ENCODE measurements at regions not wholly inside any gene's neighbourhood (a gene's known extent, or its start where the extent isn't known, plus 50 kb on each side); places are given as distances from the start of the nearest gene placed in this dataset.

- ChIA-PET POLR2A (no interaction called here), CTCF (ENCODE audit: low intra/inter-chr PET ratio, low total read pairs) (no interaction called here)
- Histone ChIP-seq H3K9me3 (ENCODE audit: low read length) (no peaks in the 10 kb centered on the region), H3K79me2 (ENCODE audit: insufficient read depth, low read length) (no peaks in the 10 kb centered on the region), H3K27me3 (ENCODE audit: control insufficient read depth in 1 of 2, insufficient read depth in 2 of 2, low read length in 2 of 2) (no peaks in the 10 kb centered on the region), H4K20me1 (ENCODE audit: insufficient read depth, low read length) (no peaks in the 10 kb centered on the region), H3K4me2 (ENCODE audit: low read depth, low read length) (no peak overlapping the region), H3K27ac (ENCODE audit: extremely low read length, insufficient read depth, low read length) (no peak overlapping the region), H3K9ac (ENCODE audit: insufficient read depth, low read depth, low read length) (no peak overlapping the region), H3K4me1 (ENCODE audit: insufficient read depth, low read length) (no peaks in the 10 kb centered on the region), H2AFZ (ENCODE audit: low read length) (no peak overlapping the region), H3K36me3 (replicated peaks in 1 of 2; ENCODE audit: control insufficient read depth in 1 of 2, insufficient read depth in 2 of 2, low read length in 2 of 2) (no peaks in the 10 kb centered on the region), H3K4me3 (replicated peaks in 1 of 3; ENCODE audit: insufficient read depth in 1 of 3, low read depth in 2 of 3, low read length in 3 of 3) (no peak overlapping the region)
- in situ Hi-C loops (cut with HindIII; ENCODE audit: extremely low pct_ligation_motif_present, low pct_unique_long_range_greater_than_20kb): no loop called here
- intact Hi-C loops (cut with micrococcal nuclease; ENCODE audit: unreplicated experiment): no loop called here
- no TSS peak for BruUV-seq (replicated peaks)
- DNase-seq (ENCODE audit: low spot score) (no peak), FAIRE-seq (no peak), ATAC-seq (no peak)
- no peak for TF ChIP-seq KAT8 (CRISPR knock-in tag; IDR thresholded peaks at IDR 0.05)
- TF ChIP-seq U2AF2 (IDR thresholded peaks at IDR 0.05; ENCODE audit: low read depth, low read length): no peak
- TF ChIP-seq NAIF1 (CRISPR knock-in tag; IDR thresholded peaks at IDR 0.05; ENCODE audit: borderline replicate concordance): no peak
- no peak for TF ChIP-seq ZNF879 (CRISPR knock-in tag; IDR thresholded peaks at IDR 0.05)
- no peak for TF ChIP-seq ZNF580 (CRISPR knock-in tag; IDR thresholded peaks at IDR 0.05; ENCODE audit: borderline replicate concordance, low read depth)
- no peak for TF ChIP-seq E2F2 (CRISPR knock-in tag; IDR thresholded peaks at IDR 0.05; ENCODE audit: borderline replicate concordance)
- no peak for TF ChIP-seq RARG (CRISPR knock-in tag; IDR thresholded peaks at IDR 0.05; ENCODE audit: low read depth)
- TF ChIP-seq ZNF12 (CRISPR knock-in tag; IDR thresholded peaks at IDR 0.05): no peak
- TF ChIP-seq ZBTB21 (CRISPR knock-in tag; IDR thresholded peaks at IDR 0.05): no peak
- TF ChIP-seq GMEB2 (CRISPR knock-in tag; IDR thresholded peaks at IDR 0.05; ENCODE audit: low read depth): no peak
- TF ChIP-seq FOXM1 (CRISPR knock-in tag; IDR thresholded peaks at IDR 0.05): no peak
- TF ChIP-seq ZNF441 (CRISPR knock-in tag; IDR thresholded peaks at IDR 0.05; ENCODE audit: borderline replicate concordance): no peak
- no peak for TF ChIP-seq HOXD1 (CRISPR knock-in tag; IDR thresholded peaks at IDR 0.05)
- TF ChIP-seq REL (CRISPR knock-in tag; conservative IDR thresholded peaks at IDR 0.05): no peak
- TF ChIP-seq SOX13 (IDR thresholded peaks at IDR 0.05): no peak
- TF ChIP-seq SOX13 (CRISPR knock-in tag; conservative IDR thresholded peaks at IDR 0.05 in 1 of 2, IDR thresholded peaks at IDR 0.05 in 1 of 2): no peak
- TF ChIP-seq ZNF317 (CRISPR knock-in tag; IDR thresholded peaks at IDR 0.05): no peak
- no peak for TF ChIP-seq PATZ1 (CRISPR knock-in tag; IDR thresholded peaks at IDR 0.05)
- TF ChIP-seq YEATS4 (CRISPR knock-in tag; IDR thresholded peaks at IDR 0.05; ENCODE audit: borderline replicate concordance): no peak
- no peak for TF ChIP-seq MAFF (IDR thresholded peaks at IDR 0.05; ENCODE audit: low read depth, low read length)
- no peak for TF ChIP-seq MIXL1 (CRISPR knock-in tag; IDR thresholded peaks at IDR 0.05)
Observed at GRCh38 chr6:119818876-119819275, 469.3 kb upstream of the MAN1A1 start.
